ENCODE measurements at regions not wholly inside any gene's neighbourhood (a gene's known extent, or its start where the extent isn't known, plus 50 kb on each side); places are given as distances from the start of the nearest gene placed in this dataset.

GRCh38 chr13:73325723-73326558 lies 267.1 kb downstream of the KLF5 start:
- H3K27ac Mint-ChIP-seq = no peak overlapping the region
- peaks cover 2% of the 10 kb centered on the region for H3K27me3 Mint-ChIP-seq
- no peak overlapping the region for H3K4me3 Mint-ChIP-seq
- DNase-seq (no peak), ATAC-seq (no peak)
- peaks cover 2% of the 10 kb centered on the region for H3K4me1 Mint-ChIP-seq (ENCODE audit: low read depth)
- ChIA-PET POLR2A (no interaction called here), CTCF (no interaction called here)
- no peak for TF ChIP-seq CTCF (IDR thresholded peaks at IDR 0.05)
- H3K36me3 Mint-ChIP-seq (ENCODE audit: low read depth) = no peaks in the 10 kb centered on the region
- intact Hi-C loops (cut with micrococcal nuclease) = no loop called here
- H3K9me3 Mint-ChIP-seq = no peaks in the 10 kb centered on the region

- H3K9me3 Mint-ChIP-seq = no peaks in the 10 kb centered on the region
- H3K27me3 Mint-ChIP-seq = peaks cover 2% of the 10 kb centered on the region
- H3K27ac Mint-ChIP-seq = no peak overlapping the region
- TF ChIP-seq CTCF (IDR thresholded peaks at IDR 0.05) = no peak
- no peak overlapping the region for H3K4me3 Mint-ChIP-seq
- peaks cover 5% of the 10 kb centered on the region for H3K4me1 Mint-ChIP-seq (ENCODE audit: low read depth)
- ChIA-PET POLR2A (no interaction called here), CTCF (no interaction called here)
- H3K36me3 Mint-ChIP-seq (ENCODE audit: low read depth) = no peaks in the 10 kb centered on the region
- DNase-seq = no peak
- intact Hi-C loops (cut with micrococcal nuclease) = no loop called here
- ATAC-seq = no peak
Observed at GRCh38 chr13:73324842-73325722, 266.3 kb downstream of the KLF5 start.

- ChIA-PET POLR2A (no interaction called here), CTCF (no interaction called here)
- peaks cover 1% of the 10 kb centered on the region for H3K27me3 Mint-ChIP-seq
- no peaks in the 10 kb centered on the region for H3K36me3 Mint-ChIP-seq (ENCODE audit: low read depth)
- no peak overlapping the region for H3K27ac Mint-ChIP-seq
- intact Hi-C loops (cut with micrococcal nuclease) = no loop called here
- DNase-seq = no peak
- no peak for ATAC-seq
- peaks cover 5% of the 10 kb centered on the region for H3K4me1 Mint-ChIP-seq (ENCODE audit: low read depth)
- no peaks in the 10 kb centered on the region for H3K9me3 Mint-ChIP-seq
- TF ChIP-seq CTCF (IDR thresholded peaks at IDR 0.05) = no peak
- H3K4me3 Mint-ChIP-seq = no peak overlapping the region
Observed at GRCh38 chr13:73323615-73324014, 264.8 kb downstream of the KLF5 start.

- POLR2A ChIA-PET = no interaction called here
- Mint-ChIP-seq H3K36me3 (ENCODE audit: low read depth) (no peaks in the 10 kb centered on the region), H3K27me3 (no peaks in the 10 kb centered on the region), H3K4me3 (no peak overlapping the region), H3K9me3 (no peaks in the 10 kb centered on the region), H3K4me1 (ENCODE audit: low read depth) (peaks cover 5% of the 10 kb centered on the region), H3K27ac (no peak overlapping the region)
- CTCF ChIA-PET = no interaction called here
- ATAC-seq = no peak
- no peak for DNase-seq
- intact Hi-C loops (cut with micrococcal nuclease) = no loop called here
- no peak for TF ChIP-seq CTCF (IDR thresholded peaks at IDR 0.05)
Observed at GRCh38 chr13:73321043-73321442, 262.2 kb downstream of the KLF5 start.

- no peak for TF ChIP-seq CTCF (IDR thresholded peaks at IDR 0.05)
- intact Hi-C loops (cut with micrococcal nuclease) = no loop called here
- DNase-seq (no peak), ATAC-seq (no peak)
- CTCF ChIA-PET = no interaction called here
- H3K27me3 Mint-ChIP-seq = no peaks in the 10 kb centered on the region
- POLR2A ChIA-PET = no interaction called here
- H3K4me1 Mint-ChIP-seq (ENCODE audit: low read depth) = peaks cover 5% of the 10 kb centered on the region
- H3K36me3 Mint-ChIP-seq (ENCODE audit: low read depth) = no peaks in the 10 kb centered on the region
- H3K4me3 Mint-ChIP-seq = no peak overlapping the region
- H3K9me3 Mint-ChIP-seq = peaks cover 15% of the 10 kb centered on the region
- H3K27ac Mint-ChIP-seq = no peak overlapping the region
Observed at GRCh38 chr13:73317140-73317539, 258.3 kb downstream of the KLF5 start.
